GM21526 (cell line): ENCODE measurements at regions not wholly inside any gene's neighbourhood (a gene's known extent, or its start where the extent isn't known, plus 50 kb on each side); places are given as distances from the start of the nearest gene placed in this dataset.
"Not testable (repeated sequence)": the region's sequence is repeated elsewhere in the genome, so short reads cannot be mapped to it uniquely, and the experiment has no call there.

Experiments
- ATAC-seq: cut with Tn5 transposase; IDR thresholded peaks from one replicate; pipeline ENCODE4 v1.9.1; 2021; ENCODE audit warnings: moderate library complexity; ENCODE audit not compliant: unreplicated experiment, low FRiP score

DNA sequence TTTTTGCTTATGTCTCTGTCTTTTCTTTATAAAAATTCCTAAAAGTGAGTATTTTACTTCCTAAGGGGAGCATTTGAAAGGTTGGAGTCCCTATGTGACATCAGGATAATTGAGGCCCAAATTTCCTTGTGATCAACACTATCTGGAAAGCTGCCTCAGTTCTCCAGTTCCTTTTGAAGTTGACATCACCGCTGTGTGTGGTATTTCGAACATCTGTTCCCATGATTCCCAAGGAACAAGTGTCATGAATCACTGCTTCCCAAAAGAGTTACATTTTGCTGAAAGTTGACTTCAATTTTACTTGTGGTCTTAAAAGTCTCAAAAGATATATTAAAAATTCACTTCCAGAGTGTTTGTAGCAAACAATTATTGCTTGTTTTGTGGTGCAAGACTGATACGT lies 452.1 kb upstream of the RGMB start:
- ATAC-seq: no peak

DNA sequence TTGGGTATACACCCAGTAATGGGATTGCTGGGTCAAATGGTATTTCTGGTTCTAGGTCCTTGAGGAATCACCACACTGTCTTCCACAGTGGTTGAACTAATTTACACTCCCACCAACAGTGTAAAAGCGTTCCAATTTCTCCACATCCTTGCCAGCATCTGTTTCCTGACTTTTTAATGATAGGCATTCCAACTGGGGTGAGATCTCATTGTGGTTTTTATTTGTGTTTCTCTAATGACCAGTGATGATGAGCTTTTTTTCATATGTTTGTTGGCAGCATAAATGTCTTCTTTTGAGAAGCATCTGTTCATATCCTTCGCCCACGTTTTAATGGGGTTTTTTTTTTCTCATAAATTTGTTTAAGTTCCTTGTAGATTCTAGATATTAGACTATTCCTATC lies 448.3 kb upstream of the RGMB start:
- ATAC-seq: not testable (repeated sequence)

DNA sequence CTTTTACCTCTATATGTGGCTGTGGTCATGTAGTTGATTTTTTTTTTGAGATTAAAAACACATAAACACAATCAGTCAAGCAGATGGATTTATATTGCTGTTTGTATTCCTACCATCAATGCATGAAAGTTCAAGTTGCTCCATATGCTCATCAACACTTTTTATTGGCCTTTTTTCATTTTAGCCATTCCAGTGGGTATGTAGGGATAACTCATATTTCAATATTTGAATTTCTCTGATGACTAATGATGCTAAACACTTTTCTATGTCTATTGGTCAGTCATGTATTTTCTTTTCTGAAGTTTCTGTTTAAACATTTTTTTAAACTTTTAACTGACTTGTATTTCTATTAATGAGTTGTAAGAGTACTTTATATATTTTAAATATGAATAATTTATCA lies 445.4 kb upstream of the RGMB start:
- ATAC-seq: no peak

DNA sequence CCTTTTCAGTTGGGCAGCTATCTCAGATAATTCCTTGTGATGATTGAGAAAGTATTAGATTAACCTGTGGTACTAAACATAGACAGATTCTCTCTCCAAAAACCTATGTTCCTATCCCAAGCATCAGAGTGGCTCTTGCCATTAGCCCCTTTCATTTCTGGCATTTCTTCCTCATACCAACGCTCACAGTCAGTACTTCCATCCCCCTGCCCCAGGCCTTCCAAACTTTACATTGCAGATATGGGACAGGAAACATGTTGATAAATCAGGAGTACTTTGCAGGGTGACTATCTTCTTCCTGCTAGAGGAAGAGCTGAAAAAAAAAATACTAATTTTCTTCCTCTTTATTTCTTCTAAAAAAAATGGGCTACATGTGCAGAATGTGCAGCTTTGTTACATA lies 442.6 kb upstream of the RGMB start:
- ATAC-seq: no peak

DNA sequence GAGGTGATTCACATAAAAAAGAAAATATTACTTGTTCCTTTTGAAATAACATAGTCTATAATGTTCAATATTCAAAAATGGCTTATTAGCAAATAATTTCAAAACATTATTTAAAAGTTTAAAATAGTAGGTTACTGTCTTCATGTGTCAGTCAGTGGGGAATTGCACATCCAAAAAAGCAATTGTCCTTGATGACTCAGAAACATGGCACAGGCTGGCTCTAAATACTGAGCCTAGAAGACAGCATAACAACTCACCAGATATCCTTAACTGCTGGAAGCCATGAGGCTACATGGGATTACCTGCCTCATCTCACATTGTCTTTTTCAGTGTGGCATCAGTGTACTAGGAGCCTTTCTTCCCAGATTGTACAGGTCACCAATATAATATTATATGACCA lies 439.5 kb upstream of the RGMB start:
- no peak for ATAC-seq

DNA sequence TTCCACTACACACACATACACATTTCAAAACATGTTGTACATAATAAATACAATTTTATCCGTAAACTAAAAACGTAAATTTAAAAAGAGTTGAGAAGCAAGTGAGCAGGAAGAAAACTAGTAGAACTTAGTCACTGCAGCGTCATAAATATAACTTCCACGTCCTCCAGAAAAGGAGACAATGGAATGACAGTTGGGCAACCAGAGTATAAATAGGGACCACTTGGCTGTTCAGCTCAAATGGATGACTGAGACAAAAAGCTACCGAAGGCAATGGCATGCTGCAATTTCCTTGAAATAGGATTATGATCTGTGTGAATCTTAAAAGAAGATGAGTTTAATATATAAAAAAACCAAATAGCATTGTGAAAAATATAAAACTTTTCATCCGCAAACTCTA lies 438.5 kb upstream of the RGMB start:
- no peak for ATAC-seq

DNA sequence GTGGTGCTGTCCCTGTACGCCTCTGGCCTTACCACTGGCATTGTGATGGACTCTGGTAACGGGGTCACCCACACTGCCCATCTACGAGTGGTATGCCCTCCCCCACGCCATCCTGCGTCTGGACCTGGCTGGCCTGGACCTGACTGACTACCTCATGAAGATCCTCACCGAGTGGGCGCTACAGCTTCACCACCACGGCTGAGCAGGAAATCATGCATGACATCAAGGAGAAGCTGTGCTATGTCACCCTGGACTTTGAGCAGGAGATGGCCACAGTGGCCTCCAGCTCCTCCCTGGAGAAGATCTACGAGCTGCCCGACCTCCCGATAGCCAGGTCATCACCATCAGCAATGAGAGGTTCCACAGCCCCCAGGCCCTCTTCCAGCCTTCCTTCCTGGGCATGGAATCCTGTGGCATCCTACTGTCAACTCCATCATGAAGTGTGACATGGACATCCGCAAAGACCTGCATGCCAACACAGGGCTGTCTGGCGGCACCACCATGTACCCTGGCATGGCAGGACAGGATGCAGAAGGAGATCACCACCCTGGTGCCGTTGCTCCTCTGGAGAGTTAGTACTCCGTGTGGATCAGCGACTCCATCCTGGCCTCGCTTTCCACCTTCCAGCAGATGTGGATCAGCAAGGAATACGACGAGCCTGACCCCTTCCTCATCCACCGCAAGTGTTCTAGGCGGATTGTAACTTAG lies 434.2 kb upstream of the RGMB start:
- no peak for ATAC-seq

DNA sequence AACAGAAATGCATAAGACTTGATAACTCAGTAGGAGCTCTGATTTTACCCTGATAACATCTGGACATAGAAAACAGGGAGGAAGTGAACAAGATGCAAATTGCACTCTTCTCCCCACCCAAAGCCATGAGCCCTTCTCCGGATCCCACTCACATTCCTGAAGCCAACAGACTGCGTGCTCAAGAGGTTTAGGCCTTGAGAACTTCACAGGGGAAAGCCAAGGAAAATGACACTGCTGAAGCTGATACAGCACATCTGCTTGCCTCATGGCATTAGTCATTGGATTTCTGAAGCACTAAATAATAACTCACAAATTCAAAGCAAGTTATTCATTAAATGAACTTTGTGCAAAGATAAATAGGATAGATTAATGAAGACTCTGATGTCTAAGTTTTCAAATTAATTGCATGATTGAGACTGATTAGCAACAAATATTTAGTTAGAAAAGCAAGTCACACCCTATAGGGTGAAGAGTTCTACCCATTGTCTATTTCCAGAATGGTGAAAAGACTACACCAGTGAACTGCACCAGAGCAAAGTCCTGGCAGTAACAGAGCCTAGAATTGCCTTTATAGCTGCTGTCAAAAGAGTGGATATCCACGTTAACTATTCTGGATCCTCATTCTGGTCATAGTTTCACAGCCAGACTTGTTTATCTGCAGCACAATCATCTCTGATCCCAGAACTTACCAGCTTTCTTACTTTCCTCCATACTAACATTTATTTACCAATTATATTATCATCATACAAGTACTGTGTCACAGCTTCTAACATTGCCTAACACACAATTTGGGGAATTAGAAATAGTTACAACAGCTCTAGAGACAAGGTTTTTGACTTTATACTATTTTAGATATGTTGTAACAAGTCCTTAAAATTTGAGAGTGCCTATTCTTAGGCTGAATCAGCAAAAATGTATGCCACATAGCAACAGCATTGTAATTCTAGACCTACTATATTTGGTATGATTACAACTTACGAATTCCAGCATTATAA lies 432.1 kb upstream of the RGMB start:
- ATAC-seq: no peak

DNA sequence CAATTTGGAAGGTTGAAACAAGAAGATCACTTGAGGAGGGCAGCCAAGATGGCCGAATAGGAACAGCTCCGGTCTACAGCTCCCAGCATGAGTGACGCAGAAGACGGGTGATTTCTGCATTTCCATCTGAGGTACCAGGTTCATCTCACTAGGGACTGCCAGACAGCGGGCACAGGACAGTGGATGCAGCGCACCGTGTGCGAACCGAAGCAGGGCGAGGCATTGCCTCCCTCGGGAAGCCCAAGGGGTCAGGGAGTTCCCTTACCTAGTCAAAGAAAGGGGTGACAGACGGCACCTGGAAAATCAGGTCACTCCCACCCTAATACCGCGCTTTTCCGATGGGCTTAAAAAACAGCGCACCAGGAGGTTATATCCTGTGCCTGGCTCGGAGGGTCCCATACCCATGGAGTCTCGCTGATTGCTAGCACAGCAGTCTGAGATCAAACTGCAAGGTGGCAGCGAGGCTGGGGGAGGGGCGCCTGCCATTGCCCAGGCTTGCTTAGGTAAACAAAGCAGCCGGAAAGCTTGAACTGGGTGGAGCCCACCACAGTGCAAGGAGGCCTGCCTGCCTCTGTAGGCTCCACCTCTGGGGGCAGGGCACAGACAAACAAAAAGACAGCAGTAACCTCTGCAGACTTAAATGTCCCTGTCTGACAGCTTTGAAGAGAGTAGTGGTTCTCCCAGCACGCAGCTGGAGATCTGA lies 430.4 kb upstream of the RGMB start:
- not testable (repeated sequence) for ATAC-seq

DNA sequence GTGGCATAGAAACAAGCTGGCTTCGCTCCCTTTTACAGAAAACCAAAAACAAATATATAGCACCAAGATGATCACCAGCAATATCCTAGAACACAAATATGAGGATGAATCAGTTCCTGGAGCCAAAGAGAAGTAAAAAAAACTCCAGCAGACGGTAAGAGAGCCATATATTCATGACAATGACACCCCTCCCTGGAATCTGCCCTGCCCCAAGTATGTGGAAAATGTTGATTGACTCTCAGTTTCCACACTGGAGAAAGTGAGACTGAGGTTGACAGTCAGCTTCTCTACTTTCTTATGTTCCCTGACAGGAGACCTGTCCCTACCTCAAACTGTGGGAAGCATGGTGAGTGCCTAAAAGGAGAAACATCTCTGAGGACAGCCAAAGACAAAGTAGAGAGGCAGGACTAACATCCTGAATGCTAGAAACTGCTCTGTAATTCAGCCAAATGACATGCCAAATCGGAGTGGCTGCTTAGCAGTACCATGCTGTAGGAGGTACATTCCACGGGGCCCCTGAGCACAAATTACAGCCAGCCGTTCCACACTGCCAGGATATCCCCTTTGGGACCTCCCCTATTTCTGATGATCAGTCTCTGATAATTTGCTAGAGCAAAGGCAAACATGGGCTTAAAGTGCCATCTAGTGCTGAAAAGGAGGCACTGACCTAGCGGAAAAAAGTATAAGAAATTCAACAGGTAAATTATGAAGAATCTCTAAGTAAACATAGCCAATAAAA lies 424.0 kb upstream of the RGMB start:
- ATAC-seq: no peak

DNA sequence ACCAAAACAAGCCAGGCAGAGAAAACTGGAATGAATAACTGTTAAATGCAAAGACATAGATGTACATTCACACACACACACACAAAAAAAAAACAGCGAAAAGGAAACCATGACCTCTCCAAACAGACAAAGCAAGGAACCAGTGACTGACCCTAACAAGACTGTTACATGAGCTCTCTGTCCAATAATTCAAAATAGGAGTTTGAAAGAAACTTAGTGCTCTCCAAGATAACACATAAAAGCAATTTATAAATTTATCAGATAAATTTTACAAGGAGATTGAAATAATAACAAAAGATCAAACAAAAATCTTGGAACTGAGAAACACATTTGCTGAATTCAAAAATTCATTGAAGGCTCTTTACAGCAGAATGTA lies 423.5 kb upstream of the RGMB start:
- ATAC-seq: no peak

DNA sequence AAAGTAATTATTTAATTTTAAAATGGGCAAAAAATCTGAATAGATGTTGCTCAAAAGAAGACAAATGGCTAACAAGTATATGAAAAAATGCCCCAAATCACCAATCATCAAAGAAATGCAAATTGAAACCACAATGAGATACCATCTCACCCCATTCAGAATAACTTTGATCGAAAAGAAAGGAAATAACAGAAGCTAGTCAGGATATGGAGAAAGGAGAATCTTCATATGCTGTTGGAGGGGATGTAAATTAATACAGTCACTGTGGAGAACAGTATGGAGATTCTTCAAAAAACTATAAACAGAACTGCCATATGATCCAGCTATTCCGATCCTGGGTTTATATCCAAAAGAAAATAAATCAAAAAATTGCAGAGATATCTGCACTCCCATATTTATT lies 418.5 kb upstream of the RGMB start:
- no peak for ATAC-seq

DNA sequence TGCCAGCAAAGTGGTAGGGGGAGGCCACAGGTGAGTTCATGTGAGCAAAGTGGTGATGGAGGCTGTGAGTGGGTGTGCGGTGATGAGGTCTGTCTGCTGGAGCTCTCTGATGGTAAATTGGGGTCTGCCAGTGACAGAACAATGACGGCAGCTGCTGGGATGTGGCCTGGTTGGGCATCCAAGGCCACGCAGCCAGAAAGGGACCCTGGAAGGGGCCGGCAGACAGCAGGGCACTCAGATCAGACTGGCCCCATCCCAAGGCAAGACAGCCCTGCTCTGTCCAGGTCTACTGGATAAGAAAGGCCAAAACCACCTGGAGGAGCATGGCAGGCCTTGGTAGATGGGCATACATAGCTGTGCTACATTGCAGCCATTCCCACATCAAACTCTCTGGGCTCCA lies 412.9 kb upstream of the RGMB start:
- no peak for ATAC-seq

DNA sequence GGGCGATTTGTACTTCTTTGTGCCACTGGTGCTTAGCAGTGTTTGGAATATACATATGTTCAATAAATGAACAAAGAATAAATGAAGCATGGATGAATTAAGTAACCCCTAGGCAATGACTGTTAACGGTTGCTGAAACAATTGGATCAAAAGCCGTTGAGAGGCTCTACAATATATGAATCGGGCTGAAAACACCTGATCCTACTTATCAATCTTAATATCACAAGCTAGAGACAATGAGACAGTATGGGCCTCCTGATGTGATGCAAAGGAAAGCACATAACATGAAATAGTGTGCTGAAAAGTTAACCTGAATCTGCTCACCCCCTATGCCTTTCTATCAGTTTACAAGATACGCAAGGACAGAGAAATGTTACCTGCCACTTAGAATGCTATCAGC lies 410.3 kb upstream of the RGMB start:
- no peak for ATAC-seq

DNA sequence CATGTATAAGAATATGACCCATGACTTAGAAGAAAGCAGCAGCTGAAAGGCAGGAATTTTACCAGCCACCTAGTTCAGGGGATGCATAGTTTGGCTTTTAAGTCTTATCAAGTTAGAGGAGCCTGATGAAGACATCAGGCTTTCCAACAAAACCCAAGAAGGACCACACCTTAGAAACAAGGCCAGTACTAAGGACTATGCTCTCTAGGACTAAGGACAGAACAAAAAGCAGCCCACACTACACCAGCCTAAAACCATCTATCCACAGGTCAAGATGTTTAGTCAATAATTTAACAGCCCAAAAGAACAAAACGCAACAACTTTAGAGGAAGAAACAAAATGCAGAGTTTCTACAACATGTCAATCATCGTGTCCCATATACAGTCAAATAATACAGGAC lies 408.9 kb upstream of the RGMB start:
- no peak for ATAC-seq

DNA sequence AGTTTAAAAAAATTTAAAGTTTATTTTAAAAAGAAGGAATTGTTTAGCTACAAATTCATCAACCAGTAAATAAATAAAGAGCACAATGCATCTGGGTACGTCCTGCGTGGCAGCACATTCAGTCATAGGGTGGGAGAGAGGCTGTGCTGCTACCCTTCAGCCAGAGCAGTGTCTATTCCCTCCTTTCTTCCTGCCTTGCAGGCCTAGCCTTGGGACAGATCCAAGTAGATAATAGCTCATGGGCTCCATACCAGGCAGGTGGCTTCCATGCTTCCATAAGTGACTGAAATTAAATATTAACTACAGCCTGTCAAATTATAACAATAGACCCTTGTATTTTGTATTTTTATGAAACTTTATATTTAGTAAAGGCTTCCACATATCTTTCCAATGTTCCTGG lies 408.3 kb upstream of the RGMB start:
- ATAC-seq: no peak

DNA sequence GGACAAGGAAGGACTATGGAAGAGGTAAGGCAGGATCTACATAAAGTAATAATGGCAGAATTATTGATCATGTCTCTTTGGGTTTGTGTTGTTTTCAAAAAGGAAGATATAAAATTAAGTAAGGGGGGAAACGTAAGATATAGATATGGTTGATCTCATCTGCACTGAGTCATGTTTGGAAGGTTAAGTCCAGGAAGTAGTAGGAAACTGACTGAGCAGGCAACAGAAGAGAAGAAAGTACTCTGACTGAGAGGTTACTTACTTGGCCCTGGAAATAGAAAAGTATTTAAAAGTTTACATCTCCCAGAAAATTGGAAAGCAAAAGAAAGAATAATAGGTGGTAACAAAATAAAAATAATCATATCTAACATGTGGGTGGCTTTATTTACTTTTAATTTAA lies 405.3 kb upstream of the RGMB start:
- no peak for ATAC-seq

DNA sequence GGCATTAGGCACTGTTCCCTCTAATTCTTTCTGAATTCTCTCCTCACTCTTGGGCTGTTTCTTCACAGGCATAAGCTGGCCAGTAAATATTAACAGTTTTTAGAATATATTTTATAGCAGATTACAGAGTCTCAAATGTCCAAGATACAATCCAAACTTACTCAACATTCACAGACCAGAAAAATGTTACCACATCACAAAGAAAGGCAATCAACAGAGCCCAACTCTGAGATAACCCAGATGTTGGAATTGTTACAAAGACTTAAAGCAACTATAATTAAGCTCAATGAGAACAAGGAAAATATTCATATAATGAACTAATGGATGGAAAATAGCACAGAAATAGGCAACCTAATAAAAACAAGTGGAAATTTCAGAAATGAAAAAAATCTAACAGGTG lies 401.1 kb upstream of the RGMB start:
- no peak for ATAC-seq

DNA sequence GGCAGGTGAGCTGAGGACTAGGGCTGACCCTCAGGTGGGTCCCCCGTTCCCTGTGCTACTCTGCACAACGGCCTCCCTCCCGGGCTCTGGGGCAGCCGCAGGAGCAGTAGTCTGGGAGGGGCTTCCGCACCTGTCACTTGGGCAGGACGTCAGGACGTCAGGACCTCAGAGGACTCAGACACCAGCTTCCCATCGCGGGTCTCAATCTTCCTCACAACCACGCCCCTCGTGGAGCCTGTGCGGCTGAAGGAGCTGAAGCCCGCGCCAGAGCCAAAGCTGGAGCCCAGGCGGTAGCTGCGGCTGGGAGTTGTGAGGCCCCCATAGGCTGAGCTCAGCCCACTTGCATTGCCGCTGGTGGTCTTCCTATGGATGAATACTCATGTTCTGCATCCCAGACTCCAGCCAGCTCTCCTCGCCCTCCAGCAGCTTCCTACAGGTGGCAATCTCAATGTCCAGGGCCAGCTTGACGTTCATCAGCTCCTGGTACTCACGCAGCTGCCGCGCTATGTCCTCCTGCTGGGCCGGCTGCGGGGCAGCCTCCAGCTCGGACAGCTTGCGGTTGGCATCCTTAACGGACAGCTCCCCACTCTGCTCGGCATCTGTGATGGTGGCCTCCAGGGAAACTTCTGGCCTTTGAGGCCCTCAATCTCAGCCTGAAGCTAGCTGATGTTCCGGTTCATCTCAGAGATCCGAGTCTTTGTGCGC lies 381.4 kb upstream of the RGMB start:
- no peak for ATAC-seq

DNA sequence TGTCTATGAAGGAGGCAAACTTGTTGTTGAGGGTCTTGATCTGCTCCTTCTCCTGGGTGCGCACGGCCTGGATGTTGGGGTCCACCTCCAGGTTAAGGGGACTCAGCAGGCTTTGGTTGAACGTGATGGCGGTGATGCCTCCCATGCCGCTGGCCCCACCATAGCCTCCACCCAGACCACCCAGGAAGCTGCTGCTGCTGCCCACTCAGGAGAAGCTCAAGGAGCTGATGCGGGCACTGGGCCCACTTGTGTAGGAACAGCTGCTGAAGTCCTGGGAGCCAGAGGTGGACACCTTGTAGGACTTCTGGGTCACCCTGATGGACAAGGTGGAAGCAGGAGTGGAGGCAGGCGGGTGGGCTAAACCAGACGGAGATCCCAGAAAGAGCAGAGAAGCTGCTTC lies 380.3 kb upstream of the RGMB start:
- ATAC-seq: not testable (repeated sequence)
